NCI-H187 (cell line): ENCODE measurements at regions not wholly inside any gene's neighbourhood (a gene's known extent, or its start where the extent isn't known, plus 50 kb on each side); places are given as distances from the start of the nearest gene placed in this dataset.

ENCODE experiments used
- DNase-seq, 2 experiments: peaks; one replicate each; lab custom pipeline; 2025; lab: John Stamatoyannopoulos, UW

- DNase-seq, result no peak
Observed at GRCh38 chr6:40721271-40721952, 134.2 kb upstream of the LRFN2 start.

DNA sequence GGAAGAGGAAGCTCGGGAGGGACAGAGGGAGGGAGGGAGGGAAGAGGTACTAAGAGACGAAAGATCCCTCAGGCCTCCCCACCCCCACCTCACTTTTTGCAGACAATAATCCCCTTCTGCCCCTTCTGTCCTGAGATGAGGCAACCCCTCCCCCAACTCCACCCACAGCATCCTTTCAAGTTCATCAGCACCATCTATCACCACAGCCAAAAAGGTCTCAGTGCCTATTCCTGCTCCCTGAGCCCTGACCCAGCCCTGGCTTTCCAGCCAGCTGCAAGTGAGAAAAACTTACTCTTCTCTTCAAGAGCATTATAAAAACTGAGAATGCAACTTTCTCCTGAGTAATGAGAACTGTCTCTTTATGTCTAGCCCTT, 133.2 kb upstream of the LRFN2 start:
- DNase-seq, result no peak

GRCh38 chr6:40719671-40720374, 132.7 kb upstream of the LRFN2 start:
- DNase-seq, result no peak

- DNase-seq, result no peak
Observed at GRCh38 chr6:40718401-40718800, 131.2 kb upstream of the LRFN2 start.

DNA sequence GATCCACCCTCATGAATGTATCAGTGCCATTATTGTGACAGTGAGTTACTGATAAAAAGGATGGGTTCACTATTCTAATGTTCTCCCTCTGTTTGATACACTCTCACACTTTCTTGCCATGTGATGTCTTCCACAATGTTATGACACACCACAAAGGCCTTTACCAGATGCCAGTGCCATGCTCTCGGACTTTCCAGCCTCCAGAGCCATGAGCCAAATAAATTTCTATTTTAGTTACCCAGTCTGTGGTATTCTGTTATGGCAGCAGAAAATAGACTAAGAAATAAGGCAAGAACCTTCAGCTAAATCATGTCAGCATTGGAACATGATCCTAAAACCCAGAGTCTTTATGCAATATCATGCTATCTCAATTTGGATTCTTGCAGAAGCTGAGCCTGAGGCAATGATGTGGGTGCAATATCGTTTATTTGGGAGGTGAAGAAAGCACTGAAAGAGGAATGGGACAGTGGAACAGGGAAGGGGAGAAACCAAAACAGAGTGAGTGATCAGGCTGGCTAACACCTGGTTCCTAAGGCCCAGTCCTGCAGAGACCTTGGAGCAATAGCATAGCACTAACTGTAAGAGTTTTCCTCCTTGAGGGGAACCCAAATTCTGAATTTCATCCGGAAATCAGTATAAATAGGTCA, 130.4 kb upstream of the LRFN2 start:
- DNase-seq, result no peak

DNA sequence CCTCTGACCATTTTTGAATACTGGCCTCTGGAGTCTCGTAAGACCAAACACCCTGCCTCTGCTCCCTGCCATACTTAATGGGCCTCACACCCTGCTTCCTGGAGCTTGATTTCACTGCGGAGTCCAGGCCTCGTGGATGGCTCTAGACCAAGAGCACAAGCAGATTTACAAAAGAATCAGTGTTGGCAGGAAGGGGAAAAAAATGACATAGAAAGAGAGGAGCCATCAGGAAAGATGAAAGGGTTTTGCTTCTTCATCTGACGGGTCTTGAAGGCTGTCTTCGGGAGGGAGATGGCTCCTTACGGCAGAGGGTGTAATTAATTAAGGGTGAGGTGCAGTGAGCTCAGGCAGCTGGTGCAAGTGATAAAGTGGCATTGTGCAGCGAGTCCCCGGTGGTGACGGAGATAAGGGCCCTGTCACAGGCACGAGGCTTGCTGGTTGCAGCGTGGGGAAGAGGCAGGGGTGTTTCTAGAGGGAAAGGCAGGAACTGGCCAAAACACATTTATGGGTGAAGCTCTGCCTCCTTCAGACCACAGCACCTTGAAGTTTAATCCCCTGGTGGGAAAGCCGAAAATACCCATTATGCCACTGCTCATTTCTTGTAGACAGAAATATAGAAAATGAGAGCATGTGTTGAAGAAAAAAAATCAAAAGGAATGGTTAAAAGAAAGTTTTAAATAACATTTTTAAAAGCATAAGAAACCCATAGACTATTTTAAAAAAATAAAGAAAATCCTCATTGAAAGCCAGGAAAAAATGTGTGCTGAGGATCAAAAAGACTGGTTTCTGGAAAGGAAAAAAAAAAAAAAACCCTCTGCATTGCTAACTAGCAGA, 128.6 kb upstream of the LRFN2 start:
- DNase-seq, result no peak

DNA sequence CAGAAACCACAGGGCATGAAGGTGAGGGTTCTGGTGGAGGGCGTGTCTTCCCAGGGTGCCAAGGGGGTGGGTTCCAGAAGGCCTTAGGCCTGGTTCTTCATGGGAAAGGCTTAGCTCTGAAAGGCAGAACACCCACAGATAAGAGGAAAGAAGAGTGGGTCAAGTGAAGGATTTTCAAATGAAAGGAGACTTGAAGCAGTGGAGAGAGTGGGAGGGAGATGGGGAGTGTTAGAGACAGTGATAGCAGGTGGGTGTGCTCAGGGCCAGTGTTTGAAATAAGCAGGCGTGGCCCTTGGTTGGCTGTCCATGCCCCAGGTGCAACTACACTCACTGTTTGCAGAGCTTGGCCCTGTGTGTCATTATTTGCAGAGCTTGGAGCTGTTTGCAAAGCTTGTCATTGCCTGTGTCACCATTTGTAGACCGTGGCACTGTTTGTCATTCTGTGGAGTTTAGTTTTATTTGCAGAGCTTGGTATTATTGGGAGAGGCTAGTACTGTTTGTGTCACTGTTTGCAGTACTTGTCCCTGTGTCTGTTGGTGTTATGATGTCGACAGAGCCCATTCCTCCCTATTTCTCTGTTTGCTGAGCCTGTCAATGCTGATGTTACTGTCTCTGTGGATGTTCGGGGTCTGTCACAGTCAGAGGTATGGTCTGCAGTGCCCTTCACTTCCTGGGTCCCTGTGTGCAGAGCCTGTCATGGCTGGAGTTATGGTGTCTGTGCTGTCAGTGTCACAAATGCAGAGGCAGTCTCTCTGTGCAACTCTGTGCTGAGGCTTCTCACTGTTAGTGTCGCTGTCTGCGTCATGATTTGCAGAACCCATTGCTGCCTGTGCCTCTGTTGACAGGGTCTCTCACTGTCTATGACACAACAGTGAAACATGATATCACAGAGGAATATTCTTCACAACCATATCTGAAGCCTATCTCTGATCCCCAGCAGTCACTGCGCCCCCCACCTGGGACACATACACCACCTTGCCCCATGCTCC, 127.7 kb upstream of the LRFN2 start:
- no peak for DNase-seq

DNA sequence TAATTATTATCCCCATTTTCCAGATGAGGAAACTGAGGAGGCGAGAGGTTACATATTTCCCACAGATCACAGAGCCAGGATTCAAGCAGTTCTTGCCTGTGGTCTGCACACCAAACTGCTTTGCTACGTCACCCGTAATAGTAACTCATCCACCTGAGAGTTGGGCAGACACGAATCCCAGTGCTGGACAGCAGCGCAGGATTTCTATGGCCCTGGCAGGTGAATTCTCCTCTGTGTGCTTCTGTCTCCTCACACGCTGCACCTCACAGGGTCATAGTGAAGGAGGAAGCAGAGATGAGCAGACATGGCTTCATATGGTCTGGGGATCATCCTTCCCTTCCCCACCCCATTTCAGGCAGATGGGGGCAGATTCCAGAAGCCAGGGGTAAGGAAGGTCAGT, 127.0 kb upstream of the LRFN2 start:
- no peak for DNase-seq

- no peak for DNase-seq
Observed at GRCh38 chr6:40713002-40713719, 126.0 kb upstream of the LRFN2 start.

DNA sequence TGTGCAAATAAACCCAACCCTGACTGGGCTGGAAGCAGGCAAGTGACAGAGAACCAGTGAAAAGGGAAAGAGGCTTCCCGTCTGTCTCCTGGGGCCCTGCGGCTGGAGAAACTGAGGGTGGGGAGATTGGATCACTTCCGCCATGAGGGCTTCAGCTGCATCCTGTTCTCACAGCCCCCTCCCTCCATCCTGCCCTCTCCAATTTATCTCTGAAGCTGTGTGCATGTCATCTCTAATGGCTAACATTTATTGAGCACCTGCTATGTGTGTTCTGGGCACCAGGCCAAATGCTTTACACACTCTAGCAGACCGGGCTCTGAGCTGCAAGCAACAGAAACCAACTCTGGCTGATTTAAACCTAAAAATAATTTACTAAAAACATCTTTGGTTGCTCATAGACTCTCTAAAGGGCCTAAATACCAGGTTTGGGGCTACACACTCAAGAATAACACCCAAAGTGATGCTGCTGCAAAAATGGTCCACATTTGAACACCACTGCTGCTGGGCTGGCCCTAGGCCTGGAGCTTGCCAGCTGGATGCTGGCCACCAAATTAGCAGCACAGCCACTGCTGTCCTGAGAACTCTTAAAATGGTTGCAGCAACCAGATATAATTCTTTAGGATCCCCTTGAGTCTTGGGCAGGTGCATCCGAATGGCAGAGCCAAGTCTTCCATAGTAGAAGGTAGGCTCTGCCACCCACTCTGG, 123.6 kb upstream of the LRFN2 start:
- peak in 1 of 2 experiments; percentile 21 for DNase-seq

DNA sequence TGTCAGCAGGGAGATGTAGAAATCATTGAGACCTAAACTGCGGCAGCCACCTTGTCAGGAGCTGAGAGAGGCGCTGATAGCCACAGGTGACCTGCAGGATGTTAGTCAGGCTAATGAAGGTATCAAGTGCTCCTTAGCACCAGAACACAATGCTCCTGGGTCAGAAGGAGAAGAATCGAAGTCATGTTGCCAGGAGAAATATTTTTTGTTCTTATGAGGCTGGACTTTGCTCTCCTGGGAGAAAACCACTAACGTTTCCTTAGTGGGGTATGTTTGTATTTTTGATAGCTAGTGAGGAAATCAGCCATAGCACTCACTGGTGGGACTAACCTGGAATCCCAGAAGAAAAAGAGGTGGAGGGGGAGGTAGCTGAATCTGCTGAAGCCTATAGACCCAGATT, 120.9 kb upstream of the LRFN2 start:
- DNase-seq, result no peak

DNA sequence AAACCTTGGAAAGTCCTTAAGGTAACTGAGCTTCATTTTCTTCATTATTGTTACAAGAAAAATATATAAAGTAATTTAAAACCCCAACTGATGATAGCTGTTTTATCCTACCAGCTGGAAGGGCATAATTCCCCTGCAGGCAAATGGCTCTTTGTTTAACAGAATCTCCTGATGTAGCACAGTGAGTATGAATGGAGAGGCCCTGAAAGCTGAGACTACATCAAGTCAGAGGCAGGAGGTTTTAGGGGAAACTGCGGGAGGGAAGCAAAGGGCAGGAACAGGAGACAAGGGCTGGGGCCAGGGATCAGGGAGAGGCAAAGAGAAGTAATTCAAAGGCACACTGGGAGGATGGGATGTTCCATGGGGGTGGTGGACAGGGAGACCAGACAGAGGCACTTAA, 119.0 kb upstream of the LRFN2 start:
- DNase-seq, result no peak

DNA sequence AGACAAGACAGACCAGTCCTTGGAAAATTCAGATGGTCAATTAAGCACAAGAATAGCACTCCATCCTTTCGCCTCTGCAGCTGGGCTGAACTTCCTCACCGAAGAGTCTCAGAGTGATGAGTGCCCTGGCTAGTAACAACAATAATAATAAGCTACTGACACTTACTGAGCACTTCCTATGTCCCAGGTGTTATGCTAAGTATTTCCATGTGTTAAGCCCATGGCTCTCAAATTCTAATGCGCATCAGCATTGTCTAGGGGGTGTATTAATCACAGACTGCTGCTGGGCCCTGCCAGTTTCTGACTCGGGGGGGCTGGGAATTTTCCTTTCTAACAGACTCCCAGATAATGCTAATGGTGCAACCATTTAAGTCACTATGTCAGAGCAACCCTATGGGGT, 118.2 kb upstream of the LRFN2 start:
- DNase-seq, result no peak

DNA sequence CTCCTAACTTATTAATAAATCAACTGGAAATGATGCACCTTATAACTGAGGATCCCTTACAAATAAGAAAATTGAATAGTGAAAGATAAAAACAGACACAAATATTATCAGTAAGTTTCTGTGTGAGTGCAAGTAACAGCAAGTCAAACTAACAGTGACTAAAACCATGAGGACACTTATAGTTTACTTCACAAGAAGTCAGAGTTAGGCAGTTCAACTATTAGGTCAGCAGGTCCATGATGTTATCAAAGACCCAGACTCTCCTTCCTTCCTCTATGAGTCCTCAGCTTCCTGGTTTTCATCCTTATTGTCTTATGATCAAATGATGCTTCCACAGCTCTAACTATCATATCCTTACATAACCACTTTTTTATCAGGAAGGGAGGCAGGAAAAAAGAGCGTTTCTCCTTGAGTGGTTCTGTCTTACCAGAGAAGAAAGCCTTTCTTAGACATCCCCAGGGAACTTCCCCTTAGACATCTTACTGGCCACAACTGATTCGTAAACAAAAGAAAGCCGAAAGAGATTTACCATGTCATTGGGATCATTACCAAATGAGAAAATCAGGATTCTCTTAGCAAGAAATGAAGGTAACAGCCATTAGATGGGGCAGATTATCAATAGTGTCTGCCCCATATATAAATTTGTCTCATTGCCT, 114.3 kb upstream of the LRFN2 start:
- no peak for DNase-seq

- DNase-seq, result no peak
Observed at GRCh38 chr6:40700006-40700580, 112.9 kb upstream of the LRFN2 start.

GRCh38 chr6:40695750-40696415, 108.7 kb upstream of the LRFN2 start:
- no peak for DNase-seq

- no peak for DNase-seq
Observed at GRCh38 chr6:40695114-40695513, 108.0 kb upstream of the LRFN2 start.

DNA sequence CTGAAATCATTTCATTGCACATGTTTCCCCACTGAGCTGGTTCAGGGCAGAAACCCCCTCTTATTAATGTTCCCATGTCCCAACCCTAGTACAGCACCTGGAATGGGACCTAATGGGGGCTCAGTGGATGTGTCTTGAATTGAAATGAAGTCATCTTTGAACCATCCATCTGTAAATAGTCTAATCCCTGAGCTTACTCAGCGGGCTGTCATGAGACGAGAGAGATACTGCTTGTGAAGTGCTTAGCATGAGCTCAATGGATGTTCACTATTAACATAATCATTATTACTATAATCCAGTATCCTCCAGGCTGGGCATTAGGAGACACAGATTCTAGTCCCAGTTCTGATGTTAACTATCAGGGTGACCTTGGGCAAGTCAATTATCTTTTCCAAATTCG, 106.6 kb upstream of the LRFN2 start:
- DNase-seq, result no peak

- DNase-seq, result no peak
Observed at GRCh38 chr6:40692337-40692736, 105.2 kb upstream of the LRFN2 start.
